Muscle of leg (tissue), 3 donors: ENCODE measurements at regions not wholly inside any gene's neighbourhood (a gene's known extent, or its start where the extent isn't known, plus 50 kb on each side); places are given as distances from the start of the nearest gene placed in this dataset.

Experiments used
- DNase-seq: peaks from one replicate; pipeline ENCODE4 v3.0.0; 2013
- H3K27ac ChIP-seq: one replicate; pipeline ENCODE4 v1.5.1; 2013; ENCODE audit warnings: mild to moderate bottlenecking, low read length, control low read depth
- H3K27me3 ChIP-seq: one replicate; pipeline ENCODE4 v1.6.1; 2013; ENCODE audit warnings: low read length; ENCODE audit not compliant: control insufficient read depth, insufficient read depth
- H3K36me3 ChIP-seq: one replicate; pipeline ENCODE4 v1.6.1; 2013; ENCODE audit warnings: low read length; ENCODE audit not compliant: control insufficient read depth, insufficient read depth
- H3K4me1 ChIP-seq: one replicate; pipeline ENCODE4 v1.6.1; 2013; ENCODE audit warnings: low read length; ENCODE audit not compliant: control insufficient read depth, insufficient read depth
- H3K4me3 ChIP-seq: one replicate; pipeline ENCODE4 v1.5.1; 2013; ENCODE audit warnings: low read length, control low read depth
- H3K9me3 ChIP-seq: replicated peaks from 2 replicates; pipeline ENCODE4 v1.6.1; 2013; ENCODE audit warnings: low read depth, low read length; ENCODE audit not compliant: control insufficient read depth
- WGBS: methylation state at CpG from one replicate; pipeline ENCODE4 v1.1.5; 2013; ENCODE audit warnings: missing lambda C conversion rate; ENCODE audit not compliant: insufficient coverage; 5-methylcytosine and 5-hydroxymethylcytosine counted together

DNA sequence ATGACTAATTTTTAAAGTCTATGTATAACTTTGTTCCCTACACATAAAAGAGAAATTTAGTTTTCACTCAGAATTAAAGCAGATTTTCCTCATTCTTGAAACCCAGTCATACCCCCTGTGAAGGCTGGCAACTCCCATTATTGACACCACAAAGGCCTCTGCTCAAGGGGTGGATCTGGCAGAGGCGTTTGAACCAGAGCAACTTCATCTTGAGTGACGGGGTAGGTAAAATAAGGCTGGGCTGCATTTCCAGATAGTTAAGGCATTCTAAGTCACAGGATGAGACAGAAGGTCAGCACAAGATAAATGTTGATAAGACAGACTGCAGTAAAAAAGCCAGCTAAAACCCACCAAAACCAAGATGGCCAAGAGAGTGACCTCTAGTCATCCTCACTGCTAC is 177.2 kb upstream of the OR13F1 start:
- no peak overlapping the region for H3K4me3 ChIP-seq
- no peaks in the 10 kb centered on the region for H3K27me3 ChIP-seq
- no peaks in the 10 kb centered on the region for H3K9me3 ChIP-seq
- WGBS = 90% methylated on average over 2 of the region's 2 CpGs
- no peak for DNase-seq
- no peaks in the 10 kb centered on the region for H3K4me1 ChIP-seq
- no peaks in the 10 kb centered on the region for H3K36me3 ChIP-seq
- no peak overlapping the region for H3K27ac ChIP-seq

DNA sequence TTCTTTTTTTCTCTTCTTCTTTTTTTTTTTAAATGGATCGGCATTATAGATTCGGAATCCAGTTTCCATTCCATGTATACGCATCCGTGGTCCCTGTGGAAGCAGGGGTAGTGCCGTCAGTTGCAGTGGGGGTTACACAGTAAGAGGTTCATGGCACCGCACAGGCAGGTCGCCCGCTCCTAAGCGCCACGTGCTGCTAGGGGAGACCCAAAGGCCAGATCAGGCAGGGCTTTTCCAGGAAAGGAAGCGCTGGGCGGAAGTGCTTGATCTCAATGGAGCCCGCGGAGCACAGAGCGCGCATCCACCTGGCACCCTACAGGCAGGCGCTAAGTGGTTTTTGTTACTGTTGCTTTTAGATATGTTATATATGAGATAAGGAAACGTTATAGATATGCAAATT is 174.8 kb upstream of the OR13F1 start:
- Histone ChIP-seq H3K27me3 (no peaks in the 10 kb centered on the region), H3K4me1 (no peaks in the 10 kb centered on the region), H3K4me3 (no peak overlapping the region), H3K27ac (no peak overlapping the region), H3K36me3 (no peaks in the 10 kb centered on the region), H3K9me3 (peaks cover under 1% of the 10 kb centered on the region)
- DNase-seq = no peak
- 100% methylated on average over 10 of the region's 18 CpGs for WGBS

DNA sequence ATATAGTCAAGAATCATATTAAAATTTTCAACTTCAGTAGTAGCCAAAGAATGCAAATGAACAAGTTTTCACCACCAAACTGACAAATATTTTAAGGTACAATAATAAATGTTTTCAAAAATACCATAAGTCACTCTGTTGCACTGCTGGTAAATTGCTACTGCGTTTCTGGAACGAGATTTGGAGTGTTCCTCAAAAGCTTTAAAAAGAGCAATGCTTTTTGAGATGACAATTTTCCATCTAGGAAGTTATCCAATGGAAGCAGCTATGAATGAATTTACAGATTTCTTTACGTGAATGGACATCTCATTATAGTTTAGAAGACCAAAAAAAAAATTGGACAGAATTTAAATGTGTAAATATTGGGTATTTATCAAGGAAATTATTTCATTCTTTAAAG is 173.2 kb upstream of the OR13F1 start:
- H3K9me3 ChIP-seq = peaks cover 5% of the 10 kb centered on the region
- H3K36me3 ChIP-seq = no peaks in the 10 kb centered on the region
- no peaks in the 10 kb centered on the region for H3K27me3 ChIP-seq
- H3K27ac ChIP-seq = no peak overlapping the region
- H3K4me3 ChIP-seq = no peak overlapping the region
- no CpG with 5 or more reads among the region's 3 CpGs for WGBS
- H3K4me1 ChIP-seq = no peaks in the 10 kb centered on the region
- peak; percentile 87 for DNase-seq

DNA sequence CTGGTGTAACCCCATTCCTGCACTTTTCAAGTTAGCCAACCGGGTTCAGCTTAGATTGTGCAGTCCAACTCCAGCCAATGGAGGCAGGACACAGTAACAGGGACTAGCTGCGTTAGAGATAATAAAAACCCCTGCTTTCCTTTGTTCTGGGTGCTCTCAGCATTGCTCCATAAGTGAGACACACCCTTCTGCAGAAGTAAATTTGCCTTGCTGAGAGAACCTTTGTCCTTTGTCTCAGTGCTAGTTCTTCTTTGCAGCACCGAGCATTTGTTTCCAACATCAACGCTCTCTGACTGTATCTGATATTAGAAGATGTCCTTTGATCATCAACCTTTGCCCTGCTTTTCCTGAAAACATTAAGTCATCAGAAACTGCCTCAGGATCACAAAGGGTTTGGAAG is 169.5 kb upstream of the OR13F1 start:
- Histone ChIP-seq H3K27ac (no peak overlapping the region), H3K4me1 (no peaks in the 10 kb centered on the region), H3K4me3 (no peak overlapping the region), H3K9me3 (peaks cover 5% of the 10 kb centered on the region), H3K36me3 (no peaks in the 10 kb centered on the region), H3K27me3 (no peaks in the 10 kb centered on the region)
- 96% methylated on average over 2 of the region's 4 CpGs for WGBS
- DNase-seq = no peak

DNA sequence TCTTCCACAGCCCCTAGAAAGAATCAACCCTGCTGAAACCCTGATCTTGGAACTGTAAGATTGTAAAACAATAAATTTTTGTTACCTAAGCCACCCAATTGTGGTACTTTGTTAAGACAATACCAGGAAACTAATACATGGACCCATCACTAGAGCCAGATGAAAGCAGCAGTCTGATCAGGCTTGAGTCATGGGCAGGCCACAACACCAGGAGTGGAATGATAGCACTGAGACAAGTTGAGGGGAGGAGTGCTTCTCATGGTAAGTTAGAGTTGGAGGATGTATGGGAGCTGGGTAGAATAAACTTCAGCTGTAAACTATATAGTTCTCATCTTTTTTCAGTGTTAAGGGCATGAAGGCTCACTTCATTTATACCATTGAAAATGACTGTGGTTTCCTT is 164.4 kb upstream of the OR13F1 start:
- Histone ChIP-seq H3K4me3 (no peak overlapping the region), H3K9me3 (no peaks in the 10 kb centered on the region), H3K27ac (no peak overlapping the region), H3K27me3 (no peaks in the 10 kb centered on the region), H3K36me3 (no peaks in the 10 kb centered on the region), H3K4me1 (no peaks in the 10 kb centered on the region)
- DNase-seq = no peak

DNA sequence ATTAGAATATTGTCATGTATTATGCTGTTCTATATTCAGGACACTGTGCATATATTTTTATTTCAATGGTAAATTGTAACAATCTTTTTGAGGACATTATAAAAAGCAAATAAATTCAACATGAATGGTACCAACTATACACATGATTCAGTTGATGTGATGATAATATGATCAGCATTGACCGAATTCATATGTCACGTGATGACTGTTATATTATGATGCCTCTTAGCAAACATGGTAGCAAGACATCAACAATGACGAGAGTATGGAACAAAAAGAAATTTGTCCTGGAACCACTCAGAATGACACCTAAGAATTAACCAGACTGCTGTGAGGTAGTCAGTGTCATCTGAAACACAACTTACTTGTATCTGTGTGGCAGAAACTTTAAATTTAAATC is 161.5 kb upstream of the OR13F1 start:
- Histone ChIP-seq H3K27ac (no peak overlapping the region), H3K4me3 (no peak overlapping the region), H3K36me3 (no peaks in the 10 kb centered on the region), H3K4me1 (no peaks in the 10 kb centered on the region), H3K9me3 (no peaks in the 10 kb centered on the region), H3K27me3 (no peaks in the 10 kb centered on the region)
- DNase-seq = no peak
- no CpG with 5 or more reads among the region's 3 CpGs for WGBS

DNA sequence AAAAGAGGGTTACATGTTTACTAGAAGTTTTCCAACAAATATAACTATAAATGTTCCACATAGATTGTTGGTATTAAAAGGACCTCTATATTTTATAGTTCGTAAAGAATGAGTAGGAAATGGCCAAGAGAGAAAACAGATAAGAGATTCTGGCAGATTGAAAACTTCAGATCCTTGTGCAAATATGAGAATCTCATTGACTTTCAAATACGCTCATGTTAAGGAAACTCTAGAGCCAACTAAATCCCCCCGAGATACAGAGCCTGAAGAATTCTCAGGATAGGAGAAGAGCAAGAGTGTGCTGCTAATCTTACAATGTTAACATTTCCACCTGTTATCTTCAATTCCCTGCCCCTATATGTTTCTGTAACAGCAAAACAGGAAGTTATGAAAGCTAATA is 159.0 kb upstream of the OR13F1 start:
- no CpG with 5 or more reads among the region's 3 CpGs for WGBS
- Histone ChIP-seq H3K27ac (no peak overlapping the region), H3K36me3 (no peaks in the 10 kb centered on the region), H3K4me3 (no peak overlapping the region), H3K4me1 (no peaks in the 10 kb centered on the region), H3K27me3 (no peaks in the 10 kb centered on the region), H3K9me3 (no peaks in the 10 kb centered on the region)
- peak; percentile 5 for DNase-seq

DNA sequence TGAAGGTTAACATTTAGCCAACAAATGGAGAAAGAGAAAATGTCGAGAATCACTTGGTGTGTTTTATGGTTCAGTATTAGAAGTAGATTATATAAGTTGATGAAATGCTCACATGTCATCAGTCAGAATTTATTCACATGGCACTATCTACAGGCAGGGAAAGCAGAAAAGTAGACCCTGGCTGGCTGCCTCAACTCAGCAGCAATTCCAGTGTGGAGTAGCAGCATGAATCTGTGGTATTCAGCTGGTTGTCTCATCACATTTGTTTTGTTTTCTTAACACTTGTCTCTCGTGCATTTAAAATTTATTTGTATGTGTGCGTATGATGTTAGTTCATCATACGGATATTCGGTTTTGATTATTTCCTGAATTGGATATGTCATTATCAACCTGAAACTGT is 153.5 kb upstream of the OR13F1 start:
- WGBS = 34% methylated on average over 2 of the region's 5 CpGs
- no peaks in the 10 kb centered on the region for H3K36me3 ChIP-seq
- no peak overlapping the region for H3K27ac ChIP-seq
- H3K27me3 ChIP-seq = no peaks in the 10 kb centered on the region
- no peak overlapping the region for H3K4me3 ChIP-seq
- DNase-seq = no peak
- H3K9me3 ChIP-seq = no peaks in the 10 kb centered on the region
- H3K4me1 ChIP-seq = no peaks in the 10 kb centered on the region

DNA sequence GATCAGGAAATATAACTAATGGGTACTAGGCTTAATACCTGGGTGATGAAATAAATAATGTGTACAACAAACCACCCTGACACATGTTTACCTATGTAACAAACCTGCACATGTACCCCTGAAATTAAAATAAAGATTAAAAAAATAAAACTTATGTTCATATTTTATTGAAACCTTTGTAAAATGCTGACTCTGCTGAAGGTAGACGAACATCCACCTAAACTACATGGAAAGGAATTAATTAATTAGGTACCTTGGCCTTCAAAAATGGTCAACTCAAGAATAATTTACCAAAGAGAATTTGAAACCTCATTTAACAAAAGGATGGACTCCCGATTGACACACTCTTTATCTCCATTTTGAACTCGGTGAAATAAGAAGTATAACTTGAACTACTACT is 152.3 kb upstream of the OR13F1 start:
- WGBS = no CpG with 5 or more reads among the region's 3 CpGs
- no peaks in the 10 kb centered on the region for H3K4me1 ChIP-seq
- no peaks in the 10 kb centered on the region for H3K36me3 ChIP-seq
- no peaks in the 10 kb centered on the region for H3K27me3 ChIP-seq
- no peak overlapping the region for H3K27ac ChIP-seq
- H3K4me3 ChIP-seq = no peak overlapping the region
- DNase-seq = no peak
- H3K9me3 ChIP-seq = no peaks in the 10 kb centered on the region

DNA sequence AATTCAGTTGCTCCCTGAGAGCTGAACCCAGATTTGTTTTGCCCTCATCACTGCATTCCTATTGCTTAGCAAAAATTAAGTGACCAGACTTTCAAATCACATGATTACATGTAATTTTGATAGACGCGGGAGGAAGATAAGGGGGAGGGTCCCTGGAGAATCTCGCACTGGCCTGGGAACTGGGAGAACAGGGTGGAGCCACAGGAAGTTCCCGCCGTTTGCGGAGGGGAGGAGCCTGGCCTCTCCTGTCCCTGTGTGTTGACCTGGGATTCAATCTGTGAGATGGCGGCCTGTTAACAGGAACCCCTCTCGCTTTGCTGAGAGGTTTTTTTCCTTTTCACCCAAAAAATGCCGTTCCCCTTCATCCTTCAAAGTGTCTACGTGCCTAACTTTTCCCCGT is 142.9 kb upstream of the OR13F1 start:
- no peak overlapping the region for H3K27ac ChIP-seq
- H3K27me3 ChIP-seq = no peaks in the 10 kb centered on the region
- no peaks in the 10 kb centered on the region for H3K36me3 ChIP-seq
- H3K4me3 ChIP-seq = no peak overlapping the region
- no peak for DNase-seq
- H3K9me3 ChIP-seq = peaks cover 6% of the 10 kb centered on the region
- 91% methylated on average over 4 of the region's 11 CpGs for WGBS
- H3K4me1 ChIP-seq = no peaks in the 10 kb centered on the region

DNA sequence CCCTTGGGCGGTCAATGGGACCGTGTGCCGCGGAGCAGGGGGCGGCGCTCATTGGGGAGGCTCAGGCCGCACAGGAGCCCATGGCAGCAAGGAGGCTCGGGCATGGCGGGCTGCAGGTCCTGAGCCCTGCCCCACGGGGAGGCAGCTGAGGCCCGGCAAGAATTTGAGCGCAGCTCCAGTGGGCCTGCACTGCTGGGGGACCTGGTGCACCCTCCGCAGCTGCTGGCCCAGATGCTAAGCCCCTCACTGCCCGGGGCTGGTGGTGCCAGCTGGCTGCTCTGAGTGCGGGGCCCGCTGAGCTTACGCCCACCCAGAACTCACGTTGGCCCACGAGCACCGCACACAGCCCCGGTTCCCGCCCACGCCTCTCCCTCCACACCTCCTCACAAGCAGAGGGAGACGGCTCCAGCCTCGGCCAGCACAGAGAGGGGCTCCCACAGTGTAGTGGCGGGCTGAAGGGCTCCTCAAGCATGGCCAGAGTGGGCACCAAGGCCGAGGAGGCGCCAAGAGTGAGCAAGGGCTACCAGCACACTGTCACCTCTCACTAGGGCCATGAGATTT is 141.1 kb upstream of the OR13F1 start:
- Histone ChIP-seq H3K4me3 (no peak overlapping the region), H3K27me3 (no peaks in the 10 kb centered on the region), H3K36me3 (no peaks in the 10 kb centered on the region), H3K27ac (no peak overlapping the region), H3K9me3 (peaks cover 6% of the 10 kb centered on the region), H3K4me1 (no peaks in the 10 kb centered on the region)
- no peak for DNase-seq
- 94% methylated on average over 20 of the region's 28 CpGs for WGBS
